ENCODE measurements at regions not wholly inside any gene's neighbourhood (a gene's known extent, or its start where the extent isn't known, plus 50 kb on each side); places are given as distances from the start of the nearest gene placed in this dataset.

GRCh38 chr6:134731615-134732014 is 218.3 kb downstream of the ALDH8A1 start:
- intact Hi-C loops (cut with DNase I), result no loop called here
- no peaks in the 10 kb centered on the region for H3K36me3 ChIP-seq
- no peak overlapping the region for H3K4me3 ChIP-seq
- H3K9me3 ChIP-seq, result no peaks in the 10 kb centered on the region
- no peak overlapping the region for H3K27ac ChIP-seq
- H3K4me1 ChIP-seq, result no peaks in the 10 kb centered on the region
- 78 to 88% methylated on average over 1 of the region's 1 CpG for WGBS, 2 donors
- no peaks in the 10 kb centered on the region for H3K27me3 ChIP-seq
- TF ChIP-seq CTCF (IDR thresholded peaks at IDR 0.05), result no peak
- TF ChIP-seq POLR2A (IDR thresholded peaks at IDR 0.05), result no peak
- no peak for DNase-seq

GRCh38 chr6:134730013-134730412 is 219.9 kb downstream of the ALDH8A1 start:
- no peak for TF ChIP-seq CTCF (IDR thresholded peaks at IDR 0.05)
- no peak for TF ChIP-seq POLR2A (IDR thresholded peaks at IDR 0.05)
- H3K4me3 ChIP-seq, result no peak overlapping the region
- WGBS, 2 donors, result 83 to 87% methylated on average over 1 to 8 of the region's 8 CpGs

GRCh38 chr6:134729561-134729960 is 220.3 kb downstream of the ALDH8A1 start:
- Histone ChIP-seq H3K36me3 (no peaks in the 10 kb centered on the region), H3K4me1 (peaks cover 0 to 11% (median 0%) of the 10 kb centered on the region in 3 donors), H3K9me3 (no peaks in the 10 kb centered on the region), H3K27ac (no peak overlapping the region), H3K27me3 (no peaks in the 10 kb centered on the region), H3K4me3 (no peak overlapping the region)
- TF ChIP-seq CTCF (IDR thresholded peaks at IDR 0.05) (no peak), POLR2A (IDR thresholded peaks at IDR 0.05) (no peak)
- WGBS, 2 donors, result 71 to 73% methylated on average over 4 of the region's 4 CpGs
- DNase-seq, result no peak
- intact Hi-C loops (cut with DNase I), result no loop called here

More at GRCh38 chr6:134730013-134730412, 219.9 kb downstream of the ALDH8A1 start:
- H3K4me1 ChIP-seq, result peaks cover 0 to 6% (median 0%) of the 10 kb centered on the region in 3 donors
- no peak overlapping the region for H3K27ac ChIP-seq
- no peak for DNase-seq
- H3K27me3 ChIP-seq, result no peaks in the 10 kb centered on the region
- H3K36me3 ChIP-seq, result no peaks in the 10 kb centered on the region
- no peaks in the 10 kb centered on the region for H3K9me3 ChIP-seq
- intact Hi-C loops (cut with DNase I), result no loop called here

GRCh38 chr6:134727081-134727480 is 222.8 kb downstream of the ALDH8A1 start:
- intact Hi-C loops (cut with DNase I), result no loop called here
- Histone ChIP-seq H3K9me3 (no peaks in the 10 kb centered on the region), H3K4me3 (no peak overlapping the region), H3K27me3 (no peaks in the 10 kb centered on the region), H3K36me3 (no peaks in the 10 kb centered on the region), H3K4me1 (peaks cover 0 to 34% (median 5%) of the 10 kb centered on the region in 3 donors), H3K27ac (no peak overlapping the region)
- WGBS, 2 donors, result 69 to 82% methylated on average over 2 of the region's 2 CpGs
- TF ChIP-seq POLR2A (IDR thresholded peaks at IDR 0.05), result no peak
- TF ChIP-seq CTCF (IDR thresholded peaks at IDR 0.05), result no peak
- DNase-seq, result no peak

GRCh38 chr6:134725590-134725989 is 224.3 kb downstream of the ALDH8A1 start:
- Histone ChIP-seq H3K27me3 (no peaks in the 10 kb centered on the region), H3K4me3 (no peak overlapping the region), H3K36me3 (no peaks in the 10 kb centered on the region), H3K9me3 (no peaks in the 10 kb centered on the region), H3K27ac (no peak overlapping the region), H3K4me1 (peaks cover 0 to 47% (median 16%) of the 10 kb centered on the region in 3 donors)
- 59 to 73% methylated on average over 1 of the region's 1 CpG for WGBS, 2 donors
- TF ChIP-seq POLR2A (IDR thresholded peaks at IDR 0.05) (no peak), CTCF (IDR thresholded peaks at IDR 0.05) (no peak)
- DNase-seq, result no peak
- intact Hi-C loops (cut with DNase I), result no loop called here
